H7 (cell line): ENCODE measurements at regions not wholly inside any gene's neighbourhood (a gene's known extent, or its start where the extent isn't known, plus 50 kb on each side); places are given as distances from the start of the nearest gene placed in this dataset.

Experiments used
- DNase-seq: peaks from one replicate; pipeline ENCODE4 v3.0.0; 2012
- H3K27me3 ChIP-seq: 2 replicates; pipeline ENCODE4 v1.6.0; 2011; ENCODE audit warnings: mild to moderate bottlenecking, low read length; ENCODE audit not compliant: control insufficient read depth, insufficient read depth
- H3K36me3 ChIP-seq: replicated peaks from 2 replicates; pipeline ENCODE4 v1.5.1; 2011; ENCODE audit warnings: low read length; ENCODE audit not compliant: control insufficient read depth, insufficient read depth
- H3K4me3 ChIP-seq: 2 replicates; pipeline ENCODE4 v1.5.1; 2011; ENCODE audit warnings: low read depth, mild to moderate bottlenecking, control low read depth, low read length, moderate library complexity; ENCODE audit not compliant: insufficient read depth

DNA sequence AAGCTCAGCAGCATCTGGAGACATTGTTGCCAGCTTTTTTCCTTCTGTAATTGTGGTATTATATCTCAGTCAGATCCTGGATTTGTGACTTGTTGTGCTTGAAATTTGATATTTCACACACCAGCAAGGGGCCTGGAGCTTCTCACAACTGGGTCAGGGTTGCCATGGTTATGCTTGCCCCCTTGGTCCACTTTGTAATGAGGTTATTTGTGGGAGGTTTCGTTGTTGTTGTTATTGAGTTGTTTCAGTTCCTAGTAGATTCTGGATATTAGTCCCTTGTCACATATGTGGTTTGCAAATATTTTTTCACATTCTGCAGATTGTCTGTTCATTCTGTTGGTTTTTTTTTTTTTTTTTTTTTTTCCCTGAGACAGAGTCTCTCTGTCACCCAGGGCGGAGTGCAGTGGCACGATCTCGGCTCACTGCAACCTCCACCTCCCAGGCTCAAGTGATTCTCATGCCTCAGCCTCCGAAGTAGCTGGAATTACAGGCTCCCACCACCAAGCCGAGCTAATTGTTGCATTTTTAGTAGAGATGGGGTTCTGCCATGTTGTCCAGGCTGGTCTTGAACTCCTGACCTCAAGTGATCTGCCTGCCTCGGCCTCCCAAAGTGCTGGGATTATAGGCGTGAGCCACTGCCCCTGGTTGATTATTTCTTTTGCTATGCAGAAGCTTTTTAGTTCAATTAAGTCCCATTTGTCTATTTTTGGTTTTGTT lies 80.6 kb upstream of the ETV6 start:
- no peak for DNase-seq
- H3K36me3 ChIP-seq: no peaks in the 10 kb centered on the region

DNA sequence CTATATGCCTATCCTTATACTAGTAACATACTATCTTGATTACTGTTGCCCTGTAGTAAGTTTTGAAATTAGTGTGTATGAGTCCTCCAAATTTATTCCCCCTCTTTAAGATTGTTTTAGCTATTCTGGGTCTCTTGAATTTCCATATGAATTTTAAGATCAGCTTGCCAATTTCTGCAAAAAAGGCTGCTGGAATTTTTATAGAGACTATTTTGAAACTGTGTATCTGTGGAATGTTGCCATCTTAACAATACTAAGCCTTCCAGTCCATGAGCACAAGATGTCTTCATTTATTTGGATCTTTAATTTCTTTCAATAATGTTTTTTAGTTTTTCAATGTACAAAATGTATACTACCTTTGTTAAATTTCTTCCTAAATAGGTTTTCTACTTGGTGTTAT lies 79.8 kb upstream of the ETV6 start:
- Histone ChIP-seq H3K27me3 (no peaks in the 10 kb centered on the region), H3K4me3 (no peak overlapping the region), H3K36me3 (no peaks in the 10 kb centered on the region)
- no peak for DNase-seq

More for the DNA sequence above, 80.6 kb upstream of the ETV6 start:
- H3K27me3 ChIP-seq: no peaks in the 10 kb centered on the region
- H3K4me3 ChIP-seq: no peak overlapping the region

DNA sequence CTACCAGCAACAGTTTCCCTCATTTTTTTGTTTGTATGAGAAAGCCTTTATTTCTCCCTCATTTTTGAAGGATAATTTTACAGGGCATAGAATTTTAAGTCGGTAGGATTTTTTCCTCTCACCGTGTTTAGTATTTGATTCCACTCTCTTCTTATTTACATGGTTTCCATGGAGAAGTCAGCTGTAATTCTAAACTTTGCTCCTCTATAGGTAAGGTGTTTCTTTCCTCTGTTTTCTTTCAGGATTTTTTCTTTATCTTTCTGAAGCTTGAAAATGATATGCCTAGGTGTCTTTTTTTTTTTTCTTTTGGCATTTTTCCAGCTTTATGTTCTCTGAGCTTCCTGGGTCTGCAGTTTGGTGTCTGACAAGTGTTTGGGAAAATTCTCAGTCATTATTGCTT lies 75.6 kb upstream of the ETV6 start:
- no peak for DNase-seq
- Histone ChIP-seq H3K27me3 (no peaks in the 10 kb centered on the region), H3K4me3 (no peak overlapping the region), H3K36me3 (no peaks in the 10 kb centered on the region)

DNA sequence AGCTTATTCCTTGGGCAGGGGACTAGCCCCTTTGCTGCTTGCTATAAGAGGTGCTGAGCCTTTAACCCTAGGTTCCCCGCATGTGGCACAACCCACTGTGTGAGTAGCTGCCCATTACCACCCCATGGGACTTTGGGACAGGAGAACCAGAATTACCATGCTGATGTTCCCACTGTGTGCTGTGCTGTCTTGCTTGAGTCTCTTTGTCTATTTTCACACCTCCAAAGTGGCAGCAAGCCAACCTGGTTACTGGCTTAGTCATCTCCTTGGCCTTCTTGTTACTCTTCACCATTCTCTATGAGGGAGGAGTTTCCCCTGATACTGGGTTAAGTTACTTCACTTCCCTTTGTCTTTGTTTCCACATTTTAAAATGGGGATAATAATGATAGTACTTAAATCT lies 73.4 kb upstream of the ETV6 start:
- Histone ChIP-seq H3K27me3 (no peaks in the 10 kb centered on the region), H3K36me3 (no peaks in the 10 kb centered on the region), H3K4me3 (no peak overlapping the region)
- no peak for DNase-seq

DNA sequence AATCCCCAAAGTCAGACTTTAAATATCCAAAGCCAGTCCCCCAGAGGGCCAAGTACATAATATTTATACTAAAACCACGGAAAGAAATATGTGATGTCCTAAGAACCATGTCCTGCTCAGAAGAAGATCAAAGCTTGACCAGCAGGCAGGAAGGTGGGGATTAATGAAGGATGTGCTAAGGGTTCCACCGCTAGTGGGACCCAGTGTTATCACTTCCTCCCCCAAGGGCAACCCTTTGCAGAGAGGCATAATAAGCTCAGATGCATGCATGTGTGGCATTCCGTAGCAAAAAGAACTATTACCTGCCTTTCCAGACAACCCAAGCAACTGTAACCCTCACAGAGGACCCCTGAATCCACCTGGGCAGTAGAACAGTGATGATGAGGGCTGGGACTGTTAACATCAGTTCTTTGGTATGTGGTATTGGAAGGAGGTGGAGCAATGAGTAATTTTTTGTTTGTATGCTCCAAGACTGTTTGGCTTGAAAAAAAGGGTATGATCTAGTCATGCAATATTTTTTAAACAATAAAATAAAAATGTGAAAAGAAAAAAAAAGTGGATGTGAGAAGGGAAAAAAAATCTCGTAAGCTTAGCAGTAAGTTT lies 71.7 kb upstream of the ETV6 start:
- DNase-seq: no peak
- H3K36me3 ChIP-seq: no peaks in the 10 kb centered on the region
- H3K4me3 ChIP-seq: no peak overlapping the region
- H3K27me3 ChIP-seq: no peaks in the 10 kb centered on the region

DNA sequence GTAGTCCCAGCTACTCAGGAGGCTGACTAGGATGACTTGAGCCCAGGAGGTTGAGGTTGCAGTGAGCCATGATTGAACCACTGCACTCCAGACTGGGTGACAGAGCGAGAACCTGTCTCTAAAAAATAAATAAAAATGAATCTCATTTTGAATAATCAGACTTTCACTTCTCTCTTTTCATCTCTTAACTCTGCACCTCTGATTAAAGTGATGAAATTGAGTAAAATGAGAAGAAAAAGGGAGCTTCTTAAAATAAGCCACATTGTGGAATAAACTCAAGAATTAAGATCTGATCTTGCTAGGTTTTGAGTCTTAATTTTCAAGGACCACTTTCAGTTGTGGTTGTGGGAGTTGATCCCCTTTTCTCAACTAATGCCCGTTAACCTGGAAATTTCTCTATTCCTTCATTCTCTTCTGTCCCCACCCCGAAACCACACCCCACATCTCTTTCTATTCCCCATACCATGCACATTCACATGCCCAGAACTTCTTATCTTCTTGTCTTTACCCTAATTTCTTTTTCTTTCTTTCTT lies 70.9 kb upstream of the ETV6 start:
- Histone ChIP-seq H3K4me3 (no peak overlapping the region), H3K27me3 (no peaks in the 10 kb centered on the region), H3K36me3 (no peaks in the 10 kb centered on the region)
- no peak for DNase-seq

DNA sequence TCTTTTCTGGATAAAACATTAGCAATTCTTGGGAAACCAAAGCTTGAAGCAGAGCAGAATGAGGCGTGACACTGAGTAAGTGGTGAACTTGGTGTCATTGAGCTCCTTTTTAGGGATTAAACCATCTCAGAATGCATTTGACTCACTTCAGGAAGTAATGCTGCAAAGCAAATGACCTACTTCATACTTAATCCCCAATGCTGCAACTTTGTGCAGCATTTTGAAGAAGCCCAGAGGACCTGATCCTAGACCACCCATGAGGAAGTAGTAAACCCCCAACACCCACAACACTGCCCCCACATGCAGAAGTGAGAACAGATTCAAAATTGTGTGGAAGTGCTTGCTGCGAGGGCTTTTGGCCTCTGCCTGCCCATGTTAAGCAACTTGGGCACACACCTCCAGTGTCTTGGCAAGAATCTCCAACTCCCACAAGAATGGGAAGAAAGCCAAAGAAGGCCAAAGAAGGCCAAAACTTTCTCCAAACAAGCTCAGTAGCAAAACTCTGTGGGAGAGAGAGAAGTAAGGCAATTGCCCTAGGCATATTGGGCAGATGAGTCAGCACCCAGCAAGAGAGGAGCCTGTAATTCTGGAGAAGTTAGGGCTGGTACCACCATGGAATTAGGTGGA lies 69.2 kb upstream of the ETV6 start:
- DNase-seq: no peak
- Histone ChIP-seq H3K27me3 (no peaks in the 10 kb centered on the region), H3K36me3 (no peaks in the 10 kb centered on the region), H3K4me3 (no peak overlapping the region)

DNA sequence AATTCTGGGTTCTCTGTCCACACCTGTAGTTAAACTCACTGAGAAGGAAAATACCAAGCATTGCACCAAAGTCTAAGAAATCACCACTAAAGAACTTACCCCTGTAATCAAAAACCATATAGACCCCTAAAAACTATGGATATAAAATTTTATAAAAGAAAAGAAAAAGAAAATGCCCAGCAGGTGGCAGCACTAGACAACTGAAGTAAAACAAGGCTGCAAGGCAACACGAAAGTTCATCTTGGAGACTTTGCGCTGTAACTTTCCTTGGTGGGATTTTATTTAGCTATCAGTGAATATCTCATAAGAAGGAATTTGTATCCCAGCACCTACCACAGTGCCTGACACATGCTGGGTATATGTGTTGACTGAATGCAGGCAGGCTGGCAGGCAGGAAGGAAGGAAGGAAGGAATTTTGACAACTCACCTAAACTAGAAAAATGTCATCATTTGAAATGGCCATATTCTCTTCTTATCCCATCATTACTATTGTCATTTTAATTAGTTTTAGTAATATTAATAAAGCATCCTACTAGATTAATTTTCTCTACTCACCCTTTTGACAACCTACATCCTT lies 68.2 kb upstream of the ETV6 start:
- peak; percentile 52 for DNase-seq
- Histone ChIP-seq H3K27me3 (no peaks in the 10 kb centered on the region), H3K4me3 (no peak overlapping the region), H3K36me3 (no peaks in the 10 kb centered on the region)

DNA sequence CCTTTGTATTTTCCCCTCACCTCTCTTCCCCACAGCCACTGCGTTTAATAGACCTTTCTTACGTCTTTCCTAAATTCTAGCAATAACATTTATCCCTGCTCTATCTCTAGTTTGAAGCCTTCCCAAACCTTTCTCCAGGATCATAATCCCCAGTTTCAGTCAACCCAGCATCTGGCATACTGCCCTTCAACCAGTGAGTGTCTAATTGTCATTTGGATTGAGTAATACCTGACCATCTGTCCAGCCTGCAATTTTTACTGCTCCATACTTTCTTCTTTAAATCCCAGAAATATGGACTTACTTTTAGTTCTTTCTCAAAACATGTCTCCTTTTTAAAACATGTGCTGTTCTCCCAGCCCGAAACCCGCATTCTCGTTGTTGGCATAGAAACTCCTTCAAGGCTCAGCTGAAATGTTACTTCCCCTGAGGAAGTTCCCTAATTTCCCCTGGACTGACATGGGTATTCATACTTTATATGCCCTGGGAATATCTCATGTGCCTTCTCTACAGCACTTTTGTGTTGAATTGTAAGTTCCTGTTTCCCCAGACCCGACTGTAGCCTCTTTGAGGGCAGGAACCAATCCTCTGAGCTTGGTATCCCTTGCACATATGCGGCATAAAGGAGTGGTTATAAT lies 65.1 kb upstream of the ETV6 start:
- no peak for DNase-seq
- no peaks in the 10 kb centered on the region for H3K27me3 ChIP-seq
- H3K36me3 ChIP-seq: no peaks in the 10 kb centered on the region
- no peak overlapping the region for H3K4me3 ChIP-seq

DNA sequence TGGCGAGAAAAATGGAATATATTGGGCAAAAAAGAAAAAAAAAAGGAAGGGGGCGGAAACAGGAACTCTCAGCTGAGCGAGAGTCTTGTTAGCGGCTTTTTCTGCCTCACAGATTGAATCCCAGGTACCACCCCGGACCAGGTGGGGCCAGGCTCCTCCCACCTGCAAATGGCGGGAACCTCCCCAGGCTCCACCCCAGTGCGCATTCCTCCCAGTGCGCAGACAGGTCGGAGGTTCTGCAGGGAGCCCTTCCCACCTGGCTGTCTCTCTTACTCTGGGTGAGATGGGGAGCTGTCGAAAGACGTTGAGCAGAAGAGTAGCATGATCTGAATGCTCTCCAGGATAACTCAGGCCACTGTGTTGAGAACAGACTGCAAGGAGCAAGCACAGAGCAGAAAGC lies 57.0 kb upstream of the ETV6 start:
- Histone ChIP-seq H3K27me3 (no peaks in the 10 kb centered on the region), H3K36me3 (no peaks in the 10 kb centered on the region), H3K4me3 (no peak overlapping the region)
- DNase-seq: no peak

DNA sequence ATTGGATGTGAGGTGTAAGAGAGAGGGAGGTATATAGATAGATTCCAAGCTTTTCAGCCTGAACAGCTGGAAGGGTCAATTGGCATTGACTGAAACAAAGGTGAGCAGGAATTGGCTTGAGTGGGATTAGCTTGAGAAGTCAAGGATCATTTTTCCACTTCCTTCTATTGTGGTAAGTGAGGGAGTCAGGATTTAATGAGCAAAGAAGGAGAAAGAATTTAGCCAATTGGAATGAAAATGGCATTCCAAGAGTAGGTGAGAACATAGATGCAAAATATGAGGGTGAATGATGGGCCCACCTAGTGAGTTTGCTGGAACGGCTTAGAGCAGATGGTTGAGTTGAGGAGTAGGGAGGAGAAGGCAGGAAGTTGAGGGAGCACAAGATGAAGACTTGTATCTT lies 56.5 kb upstream of the ETV6 start:
- no peak for DNase-seq
- H3K36me3 ChIP-seq: no peaks in the 10 kb centered on the region
- H3K27me3 ChIP-seq: no peaks in the 10 kb centered on the region
- H3K4me3 ChIP-seq: no peak overlapping the region

DNA sequence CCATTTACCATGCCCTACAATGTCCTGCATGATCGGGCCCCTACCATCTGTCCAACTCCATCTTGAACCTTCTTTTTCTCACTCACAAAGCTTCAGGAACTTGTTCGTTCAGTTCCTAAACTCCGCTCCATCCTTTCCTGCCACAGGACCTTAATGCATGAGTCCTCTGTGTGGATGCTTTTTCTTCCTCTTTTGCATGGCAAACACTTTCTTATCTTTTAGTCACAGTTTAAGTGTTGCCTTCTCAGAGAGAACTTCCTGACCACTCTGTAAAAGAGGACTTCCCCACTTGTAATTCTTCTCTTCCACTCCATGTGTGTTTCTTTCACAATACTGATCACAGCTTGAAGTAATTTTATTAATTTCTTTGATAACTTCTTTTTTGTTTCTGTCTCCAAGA lies 54.4 kb upstream of the ETV6 start:
- Histone ChIP-seq H3K27me3 (no peaks in the 10 kb centered on the region), H3K36me3 (no peaks in the 10 kb centered on the region), H3K4me3 (no peak overlapping the region)
- DNase-seq: no peak

DNA sequence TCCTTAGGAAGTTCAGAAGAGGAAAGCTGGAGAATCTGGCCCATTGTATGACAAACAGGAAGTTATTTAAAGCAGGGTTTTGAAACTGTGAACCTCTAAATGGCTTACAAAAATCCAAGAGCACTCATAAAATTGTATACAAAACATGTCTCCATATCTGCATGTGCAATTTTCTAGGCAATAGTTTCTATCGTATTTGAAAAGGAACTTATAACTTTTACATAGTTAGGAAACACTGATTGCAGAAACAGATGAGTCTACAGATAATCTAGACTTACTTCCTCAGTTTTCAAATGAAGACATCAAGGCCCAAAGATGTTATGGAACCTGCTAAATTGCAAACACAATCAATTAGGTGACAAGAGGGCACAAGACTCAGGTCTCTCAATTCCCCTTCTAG lies 53.3 kb upstream of the ETV6 start:
- H3K36me3 ChIP-seq: no peaks in the 10 kb centered on the region
- H3K4me3 ChIP-seq: no peak overlapping the region
- no peak for DNase-seq
- H3K27me3 ChIP-seq: no peaks in the 10 kb centered on the region

DNA sequence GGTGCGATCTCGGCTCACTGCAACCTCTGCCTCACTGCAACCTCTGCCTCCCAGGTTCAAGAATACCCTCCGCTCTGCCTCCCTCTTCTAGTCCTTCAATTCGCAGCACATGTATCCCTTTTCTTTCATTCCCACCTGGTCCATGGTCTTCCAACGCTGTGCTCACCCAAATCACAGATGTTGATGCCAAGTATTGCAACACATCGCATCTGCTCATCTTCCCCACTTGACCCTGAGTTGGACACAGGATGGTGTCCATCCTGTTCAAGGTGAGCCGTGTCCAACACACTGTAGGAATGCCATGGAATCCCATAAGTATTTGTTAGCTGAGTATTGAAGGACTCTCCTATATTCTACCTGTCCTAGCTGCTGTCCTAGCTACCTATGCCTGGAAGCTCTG lies 50.6 kb upstream of the ETV6 start:
- Histone ChIP-seq H3K36me3 (no peaks in the 10 kb centered on the region), H3K4me3 (no peak overlapping the region), H3K27me3 (no peaks in the 10 kb centered on the region)
- no peak for DNase-seq
